Lower leg skin (tissue), 3 donors: ENCODE measurements at regions not wholly inside any gene's neighbourhood (a gene's known extent, or its start where the extent isn't known, plus 50 kb on each side); places are given as distances from the start of the nearest gene placed in this dataset.

Source experiments
- POLR2A ChIP-seq, 2 donors: fragments of 450-650 bp; IDR thresholded peaks; one replicate each; pipeline ENCODE4 v1.6.1; 2016 to 2017; ENCODE audit warnings: antibody characterized with exemption in 2 of 2, mild to moderate bottlenecking in 1 of 2, moderate library complexity in 1 of 2
- TF ChIP-seq, protein P1 (sequence below), 3 donors: fragments of 450-650 bp; IDR thresholded peaks; one replicate each; pipeline ENCODE4 v1.5.1; 2016; ENCODE audit warnings: antibody characterized with exemption in 3 of 3, mild to moderate bottlenecking in 3 of 3, moderate library complexity in 2 of 3

- TF ChIP-seq, protein P1, sequence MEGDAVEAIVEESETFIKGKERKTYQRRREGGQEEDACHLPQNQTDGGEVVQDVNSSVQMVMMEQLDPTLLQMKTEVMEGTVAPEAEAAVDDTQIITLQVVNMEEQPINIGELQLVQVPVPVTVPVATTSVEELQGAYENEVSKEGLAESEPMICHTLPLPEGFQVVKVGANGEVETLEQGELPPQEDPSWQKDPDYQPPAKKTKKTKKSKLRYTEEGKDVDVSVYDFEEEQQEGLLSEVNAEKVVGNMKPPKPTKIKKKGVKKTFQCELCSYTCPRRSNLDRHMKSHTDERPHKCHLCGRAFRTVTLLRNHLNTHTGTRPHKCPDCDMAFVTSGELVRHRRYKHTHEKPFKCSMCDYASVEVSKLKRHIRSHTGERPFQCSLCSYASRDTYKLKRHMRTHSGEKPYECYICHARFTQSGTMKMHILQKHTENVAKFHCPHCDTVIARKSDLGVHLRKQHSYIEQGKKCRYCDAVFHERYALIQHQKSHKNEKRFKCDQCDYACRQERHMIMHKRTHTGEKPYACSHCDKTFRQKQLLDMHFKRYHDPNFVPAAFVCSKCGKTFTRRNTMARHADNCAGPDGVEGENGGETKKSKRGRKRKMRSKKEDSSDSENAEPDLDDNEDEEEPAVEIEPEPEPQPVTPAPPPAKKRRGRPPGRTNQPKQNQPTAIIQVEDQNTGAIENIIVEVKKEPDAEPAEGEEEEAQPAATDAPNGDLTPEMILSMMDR (IDR thresholded peaks at IDR 0.05): no peak
- TF ChIP-seq POLR2A (IDR thresholded peaks at IDR 0.05): no peak
Measured at GRCh38 chr1:72567521-72567920, 285.2 kb upstream of the NEGR1 start.
